ENCODE measurements at regions not wholly inside any gene's neighbourhood (a gene's known extent, or its start where the extent isn't known, plus 50 kb on each side); places are given as distances from the start of the nearest gene placed in this dataset.

- H3K4me3 ChIP-seq (ENCODE audit: insufficient read depth, low read depth, low read length) = no peak overlapping the region
- H3K36me3 ChIP-seq (replicated peaks; ENCODE audit: control insufficient read depth, insufficient read depth, low read length) = no peaks in the 10 kb centered on the region
- no peak for DNase-seq
- peaks cover 4% of the 10 kb centered on the region for H3K27me3 ChIP-seq (ENCODE audit: control insufficient read depth, insufficient read depth, low read length)
Measured at GRCh38 chr11:69923196-69923595, 104.0 kb upstream of the FGF3 start.

DNA sequence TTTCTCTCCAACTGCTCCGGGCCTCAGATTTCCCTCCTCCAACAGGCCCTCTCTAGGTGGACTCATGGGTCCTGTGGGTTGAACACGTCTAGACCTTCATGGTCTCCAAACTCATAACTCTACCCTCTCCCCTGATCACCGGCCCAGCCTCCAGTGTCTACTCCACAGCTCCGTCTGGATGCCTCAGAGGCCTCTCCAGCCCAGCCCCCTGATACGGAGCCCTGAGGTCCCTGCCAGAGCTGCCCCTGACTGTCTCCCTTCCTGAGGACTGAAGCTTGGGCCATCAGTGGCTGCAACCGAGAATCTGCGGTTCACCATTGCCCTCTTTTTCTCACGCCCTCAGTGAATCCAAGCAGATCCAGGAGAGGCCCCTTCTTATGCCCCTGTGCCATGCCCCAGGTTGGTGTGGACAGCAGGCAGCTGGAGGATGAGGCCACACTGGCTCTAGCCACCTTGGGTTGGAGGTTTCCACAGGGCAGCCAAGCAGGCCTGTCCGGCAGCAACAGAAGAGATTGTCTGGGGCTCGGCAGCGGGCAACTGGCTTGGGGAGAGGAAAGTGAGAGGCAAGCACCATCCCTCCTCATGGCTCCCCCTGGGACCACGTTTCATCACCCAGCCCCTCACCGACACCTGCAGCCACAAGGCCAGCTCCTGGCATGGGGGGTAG, 104.6 kb upstream of the FGF3 start:
- H3K36me3 ChIP-seq (replicated peaks; ENCODE audit: control insufficient read depth, insufficient read depth, low read length) = no peaks in the 10 kb centered on the region
- no peak overlapping the region for H3K4me3 ChIP-seq (ENCODE audit: insufficient read depth, low read depth, low read length)
- DNase-seq = no peak

GRCh38 chr11:69924308-69925161, 105.3 kb upstream of the FGF3 start:
- DNase-seq = no peak
- peaks cover 2% of the 10 kb centered on the region; the same call in 1 of the 2 replicates for H3K27me3 ChIP-seq (ENCODE audit: control insufficient read depth, insufficient read depth, low read length)
- no peak overlapping the region for H3K4me3 ChIP-seq (ENCODE audit: insufficient read depth, low read depth, low read length)
- H3K36me3 ChIP-seq (replicated peaks; ENCODE audit: control insufficient read depth, insufficient read depth, low read length) = no peaks in the 10 kb centered on the region

More for the DNA sequence above, 104.6 kb upstream of the FGF3 start:
- H3K27me3 ChIP-seq (ENCODE audit: control insufficient read depth, insufficient read depth, low read length) = no peaks in the 10 kb centered on the region; the same call in 1 of the 2 replicates

DNA sequence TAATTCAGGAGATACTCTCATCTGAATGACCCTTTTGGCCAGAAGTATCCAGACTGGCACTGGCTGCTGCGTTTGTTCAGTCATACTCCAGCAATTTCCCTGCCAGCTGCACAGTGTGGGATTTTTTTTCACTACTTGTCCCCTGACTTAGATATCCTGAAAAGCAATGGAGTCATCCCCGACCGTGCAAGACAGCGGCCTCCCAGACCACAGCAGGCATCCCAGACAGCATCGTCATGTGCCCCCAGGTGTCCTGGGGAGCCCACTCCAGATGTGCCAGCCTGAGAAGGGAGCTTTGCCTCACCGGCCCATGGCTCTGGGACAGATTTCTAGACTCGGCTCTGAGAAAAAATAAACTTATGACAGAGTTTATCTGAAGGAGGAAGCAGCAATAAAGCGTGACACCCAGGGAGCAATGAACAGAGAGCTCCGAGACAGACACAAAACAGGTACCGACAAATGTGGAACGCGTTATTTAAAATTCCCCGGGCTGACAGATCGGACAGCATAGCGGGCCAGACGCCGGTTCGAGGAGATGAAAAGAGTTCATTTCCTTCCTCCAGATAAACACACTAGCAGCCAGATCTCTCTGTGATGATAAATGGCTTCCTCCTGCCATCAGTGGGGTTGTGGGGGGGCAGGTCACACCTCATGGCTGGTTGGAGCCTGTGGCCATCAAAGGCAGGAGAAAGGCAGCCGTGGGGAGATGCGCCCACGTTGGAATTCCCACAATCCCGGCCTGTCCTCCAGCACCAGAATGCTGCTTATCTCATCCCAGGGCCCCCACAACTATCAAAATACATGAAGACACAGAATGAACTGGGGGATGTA, 106.4 kb upstream of the FGF3 start:
- DNase-seq = no peak
- H3K27me3 ChIP-seq (ENCODE audit: control insufficient read depth, insufficient read depth, low read length) = peaks cover 2% of the 10 kb centered on the region; the same call in 1 of the 2 replicates
- no peaks in the 10 kb centered on the region for H3K36me3 ChIP-seq (replicated peaks; ENCODE audit: control insufficient read depth, insufficient read depth, low read length)
- H3K4me3 ChIP-seq (ENCODE audit: insufficient read depth, low read depth, low read length) = no peak overlapping the region

- no peak for DNase-seq
- no peaks in the 10 kb centered on the region for H3K36me3 ChIP-seq (replicated peaks; ENCODE audit: control insufficient read depth, insufficient read depth, low read length)
- peaks cover 2% of the 10 kb centered on the region; the same call in 1 of the 2 replicates for H3K27me3 ChIP-seq (ENCODE audit: control insufficient read depth, insufficient read depth, low read length)
Measured at GRCh38 chr11:69926376-69927050, 107.3 kb upstream of the FGF3 start.

GRCh38 chr11:69928121-69928520, 108.9 kb upstream of the FGF3 start:
- H3K27me3 ChIP-seq (ENCODE audit: control insufficient read depth, insufficient read depth, low read length) = peaks cover 2% of the 10 kb centered on the region; the same call in 1 of the 2 replicates
- H3K4me3 ChIP-seq (ENCODE audit: insufficient read depth, low read depth, low read length) = no peak overlapping the region
- no peak for DNase-seq
- H3K36me3 ChIP-seq (replicated peaks; ENCODE audit: control insufficient read depth, insufficient read depth, low read length) = no peaks in the 10 kb centered on the region

More at GRCh38 chr11:69926376-69927050, 107.3 kb upstream of the FGF3 start:
- no peak overlapping the region for H3K4me3 ChIP-seq (ENCODE audit: insufficient read depth, low read depth, low read length)

DNA sequence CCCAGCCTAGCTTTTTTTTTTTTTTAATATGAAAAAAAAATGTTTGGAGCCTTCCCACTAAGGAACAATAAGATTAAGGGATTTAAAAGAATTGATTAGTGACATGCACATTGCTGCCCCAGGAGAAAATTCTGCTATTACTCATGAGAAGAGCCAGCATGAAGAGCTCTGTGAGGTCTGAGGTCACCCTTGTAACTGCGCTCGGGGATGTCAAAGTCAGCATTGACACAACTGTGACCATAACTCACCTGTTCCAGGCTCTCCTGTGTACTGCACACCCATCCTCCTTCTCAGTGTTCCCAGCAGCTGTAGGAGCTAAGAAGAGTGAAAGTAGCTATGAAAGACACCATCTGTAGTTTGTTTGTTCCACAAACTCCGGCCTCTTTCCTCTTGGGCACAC, 109.8 kb upstream of the FGF3 start:
- peaks cover 4% of the 10 kb centered on the region; the same call in 1 of the 2 replicates for H3K27me3 ChIP-seq (ENCODE audit: control insufficient read depth, insufficient read depth, low read length)
- no peaks in the 10 kb centered on the region for H3K36me3 ChIP-seq (replicated peaks; ENCODE audit: control insufficient read depth, insufficient read depth, low read length)
- no peak for DNase-seq
- no peak overlapping the region for H3K4me3 ChIP-seq (ENCODE audit: insufficient read depth, low read depth, low read length)

GRCh38 chr11:69930081-69931059, 111.2 kb upstream of the FGF3 start:
- Histone ChIP-seq H3K27me3 (ENCODE audit: control insufficient read depth, insufficient read depth, low read length) (peaks cover 5% of the 10 kb centered on the region; the same call in 1 of the 2 replicates), H3K36me3 (replicated peaks; ENCODE audit: control insufficient read depth, insufficient read depth, low read length) (no peaks in the 10 kb centered on the region), H3K4me3 (ENCODE audit: insufficient read depth, low read depth, low read length) (no peak overlapping the region)
- DNase-seq = no peak

DNA sequence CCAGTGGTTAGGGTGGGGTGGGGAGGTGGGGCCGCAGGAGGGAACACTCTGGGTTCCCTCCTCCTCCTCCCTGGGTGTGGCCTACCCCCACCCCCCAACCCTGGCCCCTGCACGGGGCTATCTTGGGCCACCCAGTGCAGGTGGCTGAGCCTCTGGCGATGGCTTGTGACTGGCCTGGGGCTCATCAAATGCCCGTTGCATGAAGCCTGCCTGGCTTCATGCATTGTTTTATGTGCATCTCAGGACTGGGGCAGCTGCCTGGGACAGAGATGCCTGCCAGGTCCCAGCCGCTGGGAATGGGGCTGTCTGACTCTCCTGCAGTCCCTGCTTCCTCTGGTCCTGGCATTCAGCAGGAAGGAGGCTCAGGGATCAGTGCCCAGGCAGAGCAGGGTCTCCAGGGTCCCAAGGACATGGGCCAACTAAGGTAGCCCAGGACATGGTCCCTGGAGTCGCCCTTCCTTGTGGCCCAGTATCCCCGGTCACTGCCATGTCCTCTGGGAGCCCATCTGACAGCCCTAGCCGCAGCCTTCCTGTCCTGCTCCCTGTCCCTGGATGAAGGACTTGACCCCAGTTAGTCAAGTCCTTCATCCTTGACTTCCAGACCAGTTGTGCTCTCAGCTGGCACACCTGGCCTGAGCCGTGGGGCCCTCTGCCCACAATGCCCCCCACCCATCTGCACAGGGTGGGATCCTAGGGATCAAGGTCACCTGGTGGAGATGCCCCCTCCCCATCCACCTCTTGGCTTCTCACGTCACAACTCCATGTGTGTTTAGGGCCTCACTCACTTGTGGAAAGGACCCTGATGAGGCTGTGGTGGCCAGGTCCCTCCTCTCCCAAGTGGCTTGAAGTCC, 112.1 kb upstream of the FGF3 start:
- Histone ChIP-seq H3K36me3 (replicated peaks; ENCODE audit: control insufficient read depth, insufficient read depth, low read length) (no peaks in the 10 kb centered on the region), H3K27me3 (ENCODE audit: control insufficient read depth, insufficient read depth, low read length) (peaks cover 5% of the 10 kb centered on the region; the same call in 1 of the 2 replicates), H3K4me3 (ENCODE audit: insufficient read depth, low read depth, low read length) (no peak overlapping the region)
- no peak for DNase-seq

DNA sequence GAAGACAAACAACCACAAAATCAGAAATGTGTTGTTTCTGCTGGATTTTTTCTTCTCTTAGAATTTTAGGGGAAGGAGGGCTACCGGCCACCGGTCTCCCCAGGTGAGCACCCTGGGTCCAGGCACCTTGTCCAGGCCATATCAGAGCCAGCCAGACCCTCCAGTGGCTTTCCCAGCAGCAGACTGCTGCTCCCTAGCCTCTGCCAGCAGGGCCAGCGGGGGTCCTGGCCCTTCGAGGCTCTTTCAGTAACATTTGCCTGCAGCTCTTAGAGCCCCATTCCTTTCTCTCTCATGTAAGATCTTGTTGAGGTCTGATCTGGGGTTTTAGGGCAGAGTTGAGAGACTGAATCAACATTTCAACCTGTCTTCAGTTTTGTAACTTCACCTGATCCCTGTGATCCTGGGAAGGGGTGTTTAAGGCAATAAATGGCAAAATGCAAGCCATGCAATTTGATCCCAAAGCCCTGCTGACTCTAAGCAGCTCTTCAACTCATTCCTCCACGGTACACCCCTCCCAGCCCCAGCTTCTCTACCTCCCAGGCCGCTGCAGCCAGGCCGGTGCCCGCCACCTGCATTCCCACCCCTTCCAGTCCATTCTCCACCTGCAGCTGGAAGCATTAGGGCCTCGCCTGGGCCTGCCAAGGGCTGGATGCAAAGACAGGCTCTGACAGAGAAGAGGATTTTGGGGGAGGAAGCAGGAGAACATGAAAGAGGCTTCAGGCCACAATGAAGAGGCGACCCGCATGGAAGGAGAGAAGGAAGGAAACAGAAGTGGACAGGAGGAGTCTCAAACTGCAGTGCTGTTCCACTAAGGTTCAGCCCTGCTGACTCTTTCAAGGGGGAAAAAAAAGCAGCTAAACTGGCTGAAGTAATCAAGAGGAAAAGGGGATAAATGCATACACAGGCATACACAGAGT, 113.0 kb upstream of the FGF3 start:
- H3K27me3 ChIP-seq (ENCODE audit: control insufficient read depth, insufficient read depth, low read length) = peaks cover 5% of the 10 kb centered on the region; the same call in 1 of the 2 replicates
- no peak overlapping the region for H3K4me3 ChIP-seq (ENCODE audit: insufficient read depth, low read depth, low read length)
- DNase-seq = peak; percentile 74
- H3K36me3 ChIP-seq (replicated peaks; ENCODE audit: control insufficient read depth, insufficient read depth, low read length) = no peaks in the 10 kb centered on the region

GRCh38 chr11:69934861-69935494, 115.8 kb upstream of the FGF3 start:
- H3K27me3 ChIP-seq (ENCODE audit: control insufficient read depth, insufficient read depth, low read length) = peaks cover 3% of the 10 kb centered on the region; the same call in 1 of the 2 replicates
- H3K4me3 ChIP-seq (ENCODE audit: insufficient read depth, low read depth, low read length) = no peak overlapping the region
- DNase-seq = no peak
- H3K36me3 ChIP-seq (replicated peaks; ENCODE audit: control insufficient read depth, insufficient read depth, low read length) = no peaks in the 10 kb centered on the region
